ENCODE measurements at regions not wholly inside any gene's neighbourhood (a gene's known extent, or its start where the extent isn't known, plus 50 kb on each side); places are given as distances from the start of the nearest gene placed in this dataset.
"Not testable (repeated sequence)": the region's sequence is repeated elsewhere in the genome, so short reads cannot be mapped to it uniquely, and the experiment has no call there.

GRCh38 chr10:58063861-58064480 lies 203.7 kb downstream of the IPMK start:
- Histone ChIP-seq H3K4me1 (no peaks in the 10 kb centered on the region), H3K9me3 (no peaks in the 10 kb centered on the region), H3K36me3 (no peaks in the 10 kb centered on the region), H3K4me3 (no peak overlapping the region), H3K27ac (no peak overlapping the region), H3K27me3 (no peaks in the 10 kb centered on the region)
- no peak for TF ChIP-seq CTCF (IDR thresholded peaks at IDR 0.05)
- intact Hi-C loops (cut with DNase I; ENCODE audit: low total_unique reads), result no loop called here
- no peak for DNase-seq

GRCh38 chr10:58058683-58059082 lies 209.0 kb downstream of the IPMK start:
- H3K36me3 ChIP-seq; H3K4me1 ChIP-seq; H3K4me3 ChIP-seq; H3K9me3 ChIP-seq; H3K27me3 ChIP-seq; DNase-seq; intact Hi-C loops (cut with DNase I; ENCODE audit: low total_unique reads); H3K27ac ChIP-seq: not testable (repeated sequence)

GRCh38 chr10:58054881-58055280 lies 212.8 kb downstream of the IPMK start:
- intact Hi-C loops (cut with DNase I; ENCODE audit: low total_unique reads), result no loop called here
- Histone ChIP-seq H3K4me1 (no peaks in the 10 kb centered on the region), H3K4me3 (no peak overlapping the region), H3K9me3 (no peaks in the 10 kb centered on the region), H3K27ac (no peak overlapping the region), H3K36me3 (no peaks in the 10 kb centered on the region), H3K27me3 (no peaks in the 10 kb centered on the region)
- DNase-seq, result no peak
- no peak for TF ChIP-seq CTCF (IDR thresholded peaks at IDR 0.05)

- Histone ChIP-seq H3K4me3 (no peak overlapping the region), H3K36me3 (no peaks in the 10 kb centered on the region), H3K27ac (no peak overlapping the region), H3K4me1 (no peaks in the 10 kb centered on the region), H3K9me3 (no peaks in the 10 kb centered on the region), H3K27me3 (no peaks in the 10 kb centered on the region)
- no peak for TF ChIP-seq CTCF (IDR thresholded peaks at IDR 0.05)
- intact Hi-C loops (cut with DNase I; ENCODE audit: low total_unique reads), result no loop called here
- no peak for DNase-seq
Measured at GRCh38 chr10:58052772-58053171, 214.9 kb downstream of the IPMK start.

- no peak for DNase-seq
- no peaks in the 10 kb centered on the region for H3K4me1 ChIP-seq
- no peaks in the 10 kb centered on the region for H3K9me3 ChIP-seq
- TF ChIP-seq CTCF (IDR thresholded peaks at IDR 0.05), result no peak
- no peak overlapping the region for H3K4me3 ChIP-seq
- H3K36me3 ChIP-seq, result no peaks in the 10 kb centered on the region
- intact Hi-C loops (cut with DNase I; ENCODE audit: low total_unique reads), result no loop called here
- H3K27ac ChIP-seq, result no peak overlapping the region
- H3K27me3 ChIP-seq, result no peaks in the 10 kb centered on the region
Measured at GRCh38 chr10:58050575-58050974, 217.1 kb downstream of the IPMK start.

GRCh38 chr10:58048936-58049335 lies 218.8 kb downstream of the IPMK start:
- H3K4me3 ChIP-seq, result no peak overlapping the region
- intact Hi-C loops (cut with DNase I; ENCODE audit: low total_unique reads), result loop anchor here (10.0 kb wide), 1 partner anchor 464 kb away; no protein-coding TSS in a partner anchor
- no peak overlapping the region for H3K27ac ChIP-seq
- H3K9me3 ChIP-seq, result no peaks in the 10 kb centered on the region
- DNase-seq, result no peak
- no peak for TF ChIP-seq CTCF (IDR thresholded peaks at IDR 0.05)
- H3K36me3 ChIP-seq, result no peaks in the 10 kb centered on the region
- H3K27me3 ChIP-seq, result no peaks in the 10 kb centered on the region
- no peaks in the 10 kb centered on the region for H3K4me1 ChIP-seq

Data from tibial artery (tissue), 4 donors.